ENCODE measurements at regions not wholly inside any gene's neighbourhood (a gene's known extent, or its start where the extent isn't known, plus 50 kb on each side); places are given as distances from the start of the nearest gene placed in this dataset.
"Not testable (repeated sequence)": the region's sequence is repeated elsewhere in the genome, so short reads cannot be mapped to it uniquely, and the experiment has no call there.

DNA sequence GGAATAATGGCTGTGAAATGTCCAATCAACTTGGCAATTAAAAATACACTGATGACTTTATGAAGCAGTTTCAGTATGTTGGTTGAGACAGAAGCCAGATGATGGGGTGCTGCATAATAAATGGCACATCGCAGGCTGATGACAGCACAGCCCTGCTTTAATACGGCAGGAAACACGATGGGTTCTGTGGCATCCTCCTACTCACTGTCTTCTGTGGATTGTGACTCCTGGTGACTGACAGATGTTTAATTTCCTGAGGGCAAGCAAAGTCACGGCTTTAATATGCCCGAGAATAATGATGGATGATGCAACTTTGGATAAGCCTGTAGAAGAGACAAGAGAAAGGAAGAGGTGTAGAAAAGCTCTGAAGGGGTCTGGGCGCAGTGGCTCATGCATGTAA lies 295.4 kb downstream of the TRIML1 start:
- H3K9me3 Mint-ChIP-seq: peaks cover 3 to 43% (median 15%) of the 10 kb centered on the region in 9 donors
- H3K4me3 Mint-ChIP-seq: no peak overlapping the region
- H3K27me3 Mint-ChIP-seq: no peaks in the 10 kb centered on the region
- DNase-seq: no peak
- no peaks in the 10 kb centered on the region for H3K36me3 Mint-ChIP-seq
- no peaks in the 10 kb centered on the region for H3K4me1 Mint-ChIP-seq
- POLR2A ChIA-PET: no interaction called here
- H3K27ac Mint-ChIP-seq: no peak overlapping the region
- ATAC-seq: no peak

DNA sequence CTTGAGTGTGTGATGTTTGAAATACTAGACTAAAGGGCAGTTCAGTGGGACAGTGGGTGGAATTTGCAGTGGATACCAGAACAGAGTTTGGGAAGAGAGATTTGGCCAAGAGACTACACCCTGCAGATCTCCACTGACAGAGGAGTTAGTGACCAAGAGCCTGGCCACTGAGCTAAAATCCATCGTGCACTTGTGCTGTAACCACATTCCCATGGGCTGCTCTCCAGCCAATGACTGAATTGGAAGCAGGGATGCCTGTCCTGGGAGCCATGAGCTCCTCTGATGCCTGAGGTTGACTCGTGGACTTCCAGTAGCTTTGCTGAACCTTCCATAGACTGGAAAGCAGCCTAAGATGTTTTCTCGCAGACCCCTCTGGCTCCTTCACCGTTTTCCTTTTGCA lies 296.1 kb downstream of the TRIML1 start:
- Mint-ChIP-seq H3K27ac (no peak overlapping the region), H3K9me3 (peaks cover 3 to 40% (median 15%) of the 10 kb centered on the region in 9 donors), H3K36me3 (no peaks in the 10 kb centered on the region), H3K4me3 (no peak overlapping the region), H3K27me3 (no peaks in the 10 kb centered on the region), H3K4me1 (no peaks in the 10 kb centered on the region)
- POLR2A ChIA-PET: no interaction called here
- ATAC-seq (no peak), DNase-seq (no peak)

DNA sequence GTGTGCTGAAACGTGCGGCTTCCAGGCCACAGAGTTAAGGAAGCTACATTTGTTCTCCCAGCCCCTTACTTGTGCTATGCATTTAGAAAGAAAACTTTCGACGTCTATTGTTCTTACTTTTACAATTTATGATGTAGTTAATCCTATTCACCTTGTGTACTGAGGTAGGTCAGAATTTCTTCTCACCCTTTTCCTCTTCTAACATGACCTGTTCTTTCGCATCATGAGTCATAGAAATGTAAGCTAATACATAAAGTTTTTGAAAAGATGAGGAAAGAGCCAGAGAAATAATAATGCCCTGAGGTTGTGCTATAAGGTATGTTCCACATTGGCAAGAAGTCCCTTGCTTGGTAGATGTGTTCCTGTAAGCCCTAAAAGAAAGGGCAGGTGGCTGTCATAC lies 298.3 kb downstream of the TRIML1 start:
- H3K36me3 Mint-ChIP-seq: no peaks in the 10 kb centered on the region
- no peak overlapping the region for H3K27ac Mint-ChIP-seq
- no peaks in the 10 kb centered on the region for H3K4me1 Mint-ChIP-seq
- H3K27me3 Mint-ChIP-seq: no peaks in the 10 kb centered on the region
- no peak for ATAC-seq
- no peak for DNase-seq
- H3K9me3 Mint-ChIP-seq: peaks cover 1 to 24% (median 11%) of the 10 kb centered on the region in 9 donors
- H3K4me3 Mint-ChIP-seq: no peak overlapping the region
- POLR2A ChIA-PET: no interaction called here

DNA sequence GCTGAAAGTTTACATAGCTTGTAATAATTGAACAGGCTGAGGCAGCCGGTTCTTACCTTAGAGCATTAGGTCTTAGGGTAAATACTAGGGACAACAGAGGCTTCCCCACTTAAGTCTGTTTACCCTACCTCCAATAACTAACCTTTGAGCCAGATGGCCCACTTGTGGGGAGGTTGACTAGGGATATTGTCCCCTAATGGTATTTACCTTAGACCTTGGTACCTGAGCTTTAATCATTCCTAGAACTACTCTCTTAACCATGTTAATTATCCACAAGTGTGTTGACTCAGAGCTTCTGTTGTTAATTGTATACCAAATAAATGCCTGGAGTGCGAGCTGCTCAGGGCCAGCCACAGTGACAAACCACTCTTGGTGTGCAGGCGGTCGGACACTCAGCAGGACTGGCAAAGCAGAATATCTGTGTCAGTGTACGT lies 299.2 kb downstream of the TRIML1 start:
- DNase-seq, H3K36me3 Mint-ChIP-seq, H3K4me1 Mint-ChIP-seq, ATAC-seq, H3K27ac Mint-ChIP-seq, POLR2A ChIA-PET, H3K27me3 Mint-ChIP-seq, H3K4me3 Mint-ChIP-seq: not testable (repeated sequence)
- H3K9me3 Mint-ChIP-seq: peaks cover 0 to 21% (median 6%) of the 10 kb centered on the region in 9 donors

DNA sequence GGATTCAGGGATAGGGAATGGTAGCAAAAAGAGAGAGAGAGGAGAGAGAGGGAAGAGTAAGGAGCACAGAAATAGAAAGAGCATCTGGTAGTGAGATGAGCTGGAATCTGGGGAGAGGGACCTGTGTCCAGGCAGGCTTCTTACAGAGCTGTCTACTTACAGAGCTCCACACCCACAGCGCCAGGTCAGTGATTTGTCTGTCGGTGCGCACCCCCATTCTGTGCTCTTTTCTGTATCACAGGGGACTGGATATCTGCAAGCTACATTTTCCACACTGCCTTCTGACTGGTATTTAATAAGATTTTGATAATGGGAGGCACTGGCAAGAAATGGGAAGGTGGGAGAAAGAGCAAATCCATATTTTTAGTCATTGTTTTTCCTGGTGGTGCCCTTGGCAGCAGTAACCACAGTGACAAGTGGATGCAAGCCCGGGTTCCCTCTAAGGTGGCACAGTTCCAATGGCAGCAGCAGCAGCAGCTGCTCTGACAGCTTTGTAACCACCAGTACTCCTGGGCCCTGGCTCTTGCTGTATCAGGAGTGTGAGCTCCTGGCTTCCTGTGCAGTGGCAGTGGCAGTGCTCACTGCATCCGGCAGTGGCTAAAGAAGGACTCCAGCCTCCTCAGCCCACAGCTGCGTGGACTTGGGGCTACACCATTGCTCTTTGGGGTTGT lies 300.5 kb downstream of the TRIML1 start:
- ATAC-seq (no peak), DNase-seq (no peak)
- no peak overlapping the region for H3K4me3 Mint-ChIP-seq
- no peaks in the 10 kb centered on the region for H3K36me3 Mint-ChIP-seq
- POLR2A ChIA-PET: no interaction called here
- no peaks in the 10 kb centered on the region for H3K27me3 Mint-ChIP-seq
- H3K4me1 Mint-ChIP-seq: no peaks in the 10 kb centered on the region
- no peak overlapping the region for H3K27ac Mint-ChIP-seq
- peaks cover under 1 to 22% (median 9%) of the 10 kb centered on the region in 9 donors for H3K9me3 Mint-ChIP-seq

DNA sequence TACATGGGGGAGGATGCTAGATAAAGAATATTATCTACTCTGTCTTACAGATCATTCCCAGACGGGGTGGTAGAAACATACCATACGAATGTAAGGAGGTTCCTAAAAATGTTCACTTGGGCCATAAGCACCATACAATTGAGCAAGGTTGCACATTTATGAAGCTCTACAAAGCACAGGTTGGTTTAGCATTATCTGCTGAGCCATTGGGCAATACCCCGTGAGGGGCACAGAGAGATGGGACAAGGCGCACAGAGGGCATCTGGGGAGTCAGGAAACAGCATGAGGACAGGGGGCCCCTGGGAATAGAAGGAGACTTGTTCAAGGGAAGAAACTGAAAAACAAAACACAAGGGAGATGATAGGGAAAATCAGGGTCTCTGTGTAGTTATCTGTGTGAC lies 305.3 kb downstream of the TRIML1 start:
- H3K4me1 Mint-ChIP-seq: no peaks in the 10 kb centered on the region
- ATAC-seq (no peak), DNase-seq (no peak)
- peaks cover 0 to 14% (median 9%) of the 10 kb centered on the region in 9 donors for H3K9me3 Mint-ChIP-seq
- H3K4me3 Mint-ChIP-seq: no peak overlapping the region
- POLR2A ChIA-PET: no interaction called here
- H3K27me3 Mint-ChIP-seq: no peaks in the 10 kb centered on the region
- H3K36me3 Mint-ChIP-seq: no peaks in the 10 kb centered on the region
- no peak overlapping the region for H3K27ac Mint-ChIP-seq

GRCh38 chr4:188448996-188449395 lies 309.8 kb downstream of the TRIML1 start:
- POLR2A ChIA-PET, H3K9me3 Mint-ChIP-seq, H3K4me3 Mint-ChIP-seq, H3K27me3 Mint-ChIP-seq, ATAC-seq, DNase-seq, H3K4me1 Mint-ChIP-seq, H3K36me3 Mint-ChIP-seq, H3K27ac Mint-ChIP-seq: not testable (repeated sequence)

DNA sequence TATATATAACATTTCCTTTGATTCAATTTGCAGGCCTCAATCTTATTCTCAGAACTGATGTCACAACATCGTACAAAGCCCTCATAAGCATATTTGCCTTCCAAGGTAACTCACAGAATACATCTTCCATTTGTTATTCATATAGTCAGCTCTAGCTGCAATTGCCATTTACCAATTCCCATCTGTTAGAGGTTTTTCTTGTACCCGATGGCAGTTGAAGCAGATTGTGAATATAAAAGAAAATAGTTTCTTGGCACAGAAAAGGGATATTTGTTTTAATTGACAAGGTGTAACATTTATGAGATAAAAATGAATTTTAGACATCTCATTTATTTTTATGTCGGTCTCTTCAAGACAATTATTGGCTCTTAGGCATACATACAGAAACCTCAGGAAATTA lies 311.3 kb downstream of the TRIML1 start:
- POLR2A ChIA-PET: no interaction called here
- H3K27me3 Mint-ChIP-seq: no peaks in the 10 kb centered on the region
- no peak overlapping the region for H3K27ac Mint-ChIP-seq
- no peak for DNase-seq
- H3K4me3 Mint-ChIP-seq: no peak overlapping the region
- no peaks in the 10 kb centered on the region for H3K36me3 Mint-ChIP-seq
- ATAC-seq: no peak
- peaks cover 0 to 15% (median 8%) of the 10 kb centered on the region in 9 donors for H3K9me3 Mint-ChIP-seq
- no peaks in the 10 kb centered on the region for H3K4me1 Mint-ChIP-seq

DNA sequence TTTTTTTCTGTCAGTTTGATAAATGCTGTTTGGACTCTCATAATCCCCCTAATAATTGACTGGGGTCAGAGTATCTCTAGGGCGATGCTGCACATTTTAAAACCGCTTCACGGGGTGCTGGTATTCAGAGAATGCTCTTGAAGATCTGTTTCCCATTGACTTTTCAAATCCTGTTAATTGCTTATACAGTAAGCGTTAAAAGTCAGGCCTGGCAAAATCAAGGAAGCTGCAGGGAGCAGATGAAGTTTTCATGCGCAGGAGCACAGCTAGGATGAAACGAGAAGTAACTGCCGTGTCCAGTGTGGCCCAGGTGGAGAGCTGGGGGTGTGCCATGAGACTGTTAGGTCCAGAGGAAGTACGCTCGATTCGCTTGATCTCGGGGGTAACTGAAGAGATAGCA lies 312.9 kb downstream of the TRIML1 start:
- DNase-seq (no peak), ATAC-seq (no peak)
- Mint-ChIP-seq H3K27ac (no peak overlapping the region), H3K36me3 (peaks cover 0 to 7% (median 0%) of the 10 kb centered on the region in 3 donors), H3K27me3 (no peaks in the 10 kb centered on the region), H3K4me3 (no peak overlapping the region), H3K4me1 (no peaks in the 10 kb centered on the region), H3K9me3 (peaks cover 0 to 24% (median 9%) of the 10 kb centered on the region in 9 donors)
- POLR2A ChIA-PET: no interaction called here

DNA sequence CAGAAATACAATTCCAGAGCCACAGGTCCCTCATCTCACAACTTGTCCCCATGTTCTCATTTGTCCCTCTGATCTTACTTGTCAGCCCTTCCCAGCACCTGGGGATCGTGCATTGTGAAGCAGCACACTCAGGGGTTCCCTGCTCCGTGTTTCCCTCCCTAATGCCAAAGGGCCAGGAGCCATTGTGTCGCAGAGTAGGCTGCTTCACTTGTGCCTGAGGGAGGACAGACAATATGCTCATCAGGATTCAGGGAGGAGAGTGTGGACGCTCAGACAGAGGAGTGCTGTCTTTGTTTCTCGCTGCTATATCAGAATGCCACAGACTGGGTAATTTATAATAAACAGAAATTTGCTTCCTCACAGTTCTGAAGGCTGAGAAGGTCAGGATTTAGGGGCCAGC lies 315.3 kb downstream of the TRIML1 start:
- ATAC-seq (no peak), DNase-seq (no peak)
- Mint-ChIP-seq H3K27ac (no peak overlapping the region), H3K9me3 (peaks cover 2 to 38% (median 18%) of the 10 kb centered on the region in 9 donors), H3K4me1 (peaks cover 0 to 2% (median 0%) of the 10 kb centered on the region in 4 donors), H3K27me3 (peaks cover 0 to 4% (median 0%) of the 10 kb centered on the region in 5 donors), H3K36me3 (peaks cover 0 to 11% (median 0%) of the 10 kb centered on the region in 3 donors), H3K4me3 (no peak overlapping the region)
- POLR2A ChIA-PET: no interaction called here

GRCh38 chr4:188455062-188455752 lies 316.0 kb downstream of the TRIML1 start:
- Mint-ChIP-seq H3K4me1 (peaks cover 0 to 2% (median 0%) of the 10 kb centered on the region in 4 donors), H3K9me3 (peaks cover 2 to 38% (median 18%) of the 10 kb centered on the region in 9 donors), H3K27ac (no peak overlapping the region), H3K4me3 (no peak overlapping the region), H3K36me3 (peaks cover 0 to 11% (median 0%) of the 10 kb centered on the region in 3 donors), H3K27me3 (peaks cover 0 to 4% (median 0%) of the 10 kb centered on the region in 5 donors)
- DNase-seq: no peak
- ATAC-seq: no peak
- POLR2A ChIA-PET: no interaction called here

DNA sequence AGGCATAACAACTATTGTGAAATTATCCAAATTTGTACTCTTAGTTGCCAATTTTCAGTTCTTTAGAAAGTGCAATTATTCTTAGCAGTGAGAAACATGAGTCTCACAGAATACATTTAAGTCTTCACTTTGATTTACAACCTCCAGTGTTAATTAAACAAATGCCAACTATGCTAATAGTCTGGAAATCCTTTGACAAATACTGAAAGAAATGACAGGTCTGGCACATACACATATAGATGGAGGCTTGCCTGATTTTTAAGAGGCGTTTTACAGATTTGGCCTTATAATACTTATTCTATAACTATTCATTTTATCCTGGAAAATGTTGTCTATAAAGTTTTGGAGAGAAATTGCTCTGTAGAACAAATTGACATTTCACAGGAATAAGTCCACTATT lies 320.1 kb downstream of the TRIML1 start:
- peaks cover 0 to 11% (median 0%) of the 10 kb centered on the region in 3 donors for H3K36me3 Mint-ChIP-seq
- H3K9me3 Mint-ChIP-seq: peaks cover 4 to 61% (median 29%) of the 10 kb centered on the region in 9 donors
- DNase-seq (no peak), ATAC-seq (no peak)
- H3K27ac Mint-ChIP-seq: no peak overlapping the region
- H3K27me3 Mint-ChIP-seq: peaks cover 0 to 4% (median 0%) of the 10 kb centered on the region in 5 donors
- no peak overlapping the region for H3K4me3 Mint-ChIP-seq
- peaks cover 0 to 2% (median 0%) of the 10 kb centered on the region in 4 donors for H3K4me1 Mint-ChIP-seq
- POLR2A ChIA-PET: no interaction called here

- peaks cover 4 to 26% (median 11%) of the 10 kb centered on the region in 9 donors for H3K9me3 Mint-ChIP-seq
- H3K36me3 Mint-ChIP-seq: no peaks in the 10 kb centered on the region
- H3K27me3 Mint-ChIP-seq: no peaks in the 10 kb centered on the region
- no peak for ATAC-seq
- no peak for DNase-seq
- no peak overlapping the region for H3K27ac Mint-ChIP-seq
- POLR2A ChIA-PET: no interaction called here
- H3K4me3 Mint-ChIP-seq: no peak overlapping the region
- H3K4me1 Mint-ChIP-seq: no peaks in the 10 kb centered on the region
Measured at GRCh38 chr4:188463909-188464308, 324.7 kb downstream of the TRIML1 start.
